ENCODE measurements at regions not wholly inside any gene's neighbourhood (a gene's known extent, or its start where the extent isn't known, plus 50 kb on each side); places are given as distances from the start of the nearest gene placed in this dataset.
"Not testable (repeated sequence)": the region's sequence is repeated elsewhere in the genome, so short reads cannot be mapped to it uniquely, and the experiment has no call there.

- no peak for DNase-seq
Measured at GRCh38 chr6:112591329-112591728, 244.2 kb downstream of the RFPL4B start.

DNA sequence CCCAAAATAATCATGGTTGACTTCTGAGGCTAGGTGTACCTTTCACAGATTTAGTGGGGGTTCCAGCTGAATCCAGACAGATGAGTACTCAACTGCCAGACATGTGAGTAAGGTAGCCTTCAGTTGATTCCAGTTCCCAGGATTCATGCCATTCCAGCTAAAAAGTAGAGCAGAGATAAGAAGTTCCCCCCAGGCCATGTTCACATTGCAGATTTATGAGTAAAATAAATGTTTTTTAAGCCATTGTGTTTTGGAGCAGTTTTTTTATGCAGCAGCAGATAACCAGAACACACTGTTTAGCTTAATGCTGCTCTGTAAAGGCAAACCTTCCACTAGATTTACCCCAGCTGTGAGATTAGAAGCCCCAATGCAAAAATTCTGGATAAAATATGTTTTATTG lies 245.0 kb downstream of the RFPL4B start:
- no peak for DNase-seq

DNA sequence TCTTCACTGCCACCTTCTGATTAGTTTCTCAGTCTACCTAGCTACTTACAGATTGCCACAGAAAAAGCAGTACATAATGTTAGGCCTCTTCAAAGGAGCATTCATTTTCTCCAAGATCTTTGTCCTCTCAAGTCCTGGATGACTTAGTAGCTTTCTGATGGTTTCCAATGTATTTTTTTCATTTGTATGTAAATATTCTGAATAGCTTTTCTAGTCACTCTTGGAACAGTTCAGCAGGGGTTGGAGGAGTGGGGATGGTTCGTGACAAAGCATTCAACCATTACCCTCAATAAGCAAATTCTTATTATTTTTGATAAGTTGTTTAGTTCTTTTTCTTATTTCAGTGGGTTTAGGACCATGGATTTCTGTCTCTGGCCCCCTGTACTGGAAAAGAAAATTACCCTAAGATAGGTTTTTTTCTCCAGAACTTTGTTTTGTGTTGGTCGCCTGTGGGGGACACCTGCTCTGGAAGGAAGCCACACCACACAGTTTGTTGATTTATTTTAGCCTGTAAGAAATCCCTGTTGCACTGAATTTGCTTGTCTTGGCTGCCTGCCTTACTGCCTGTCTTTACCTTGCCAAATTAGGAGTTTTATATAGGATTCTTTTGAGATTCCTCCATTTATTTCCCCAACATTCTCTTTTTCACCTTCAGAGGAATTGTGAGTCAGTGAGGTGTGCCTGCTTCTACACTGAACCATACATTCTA lies 247.9 kb downstream of the RFPL4B start:
- no peak for DNase-seq

GRCh38 chr6:112595841-112596240 lies 248.7 kb downstream of the RFPL4B start:
- DNase-seq: no peak

- no peak for DNase-seq
Measured at GRCh38 chr6:112597176-112597575, 250.0 kb downstream of the RFPL4B start.

DNA sequence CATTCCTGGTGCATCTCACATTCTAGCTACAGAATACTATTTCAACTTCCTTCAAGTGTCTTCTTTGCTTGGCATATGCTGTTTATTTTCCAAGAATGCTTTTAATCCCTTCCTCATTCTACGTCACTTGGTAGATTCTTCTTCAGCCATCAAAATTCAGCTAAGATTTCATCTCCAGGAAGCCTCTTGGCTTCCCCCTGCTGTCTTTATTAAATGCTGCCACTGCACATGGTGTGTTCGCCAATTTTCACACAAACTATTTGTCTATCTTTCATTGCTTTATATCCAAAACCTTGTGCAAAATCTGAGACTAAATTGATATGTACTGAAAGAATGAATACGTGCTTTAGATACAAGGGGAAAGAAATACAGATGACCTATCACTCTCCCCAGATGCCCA lies 253.0 kb downstream of the RFPL4B start:
- no peak for DNase-seq

DNA sequence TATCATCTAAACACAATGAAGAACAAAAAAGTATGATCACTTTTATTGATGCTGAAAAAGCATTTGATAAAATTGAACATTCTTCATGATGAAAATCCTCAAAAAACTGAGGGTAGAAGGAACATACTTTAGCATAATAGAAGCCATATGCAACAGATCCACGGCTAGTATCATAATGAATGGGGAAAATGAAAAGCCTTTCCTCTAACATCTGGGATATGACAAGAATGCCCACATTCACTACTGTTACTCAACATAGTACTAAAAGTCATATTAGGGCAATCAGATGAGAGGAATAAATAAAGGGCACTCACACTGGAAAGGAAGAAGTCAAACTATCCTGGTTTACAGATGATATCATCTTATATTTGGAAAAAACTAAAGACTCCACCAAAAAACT lies 256.6 kb downstream of the RFPL4B start:
- no peak for DNase-seq

DNA sequence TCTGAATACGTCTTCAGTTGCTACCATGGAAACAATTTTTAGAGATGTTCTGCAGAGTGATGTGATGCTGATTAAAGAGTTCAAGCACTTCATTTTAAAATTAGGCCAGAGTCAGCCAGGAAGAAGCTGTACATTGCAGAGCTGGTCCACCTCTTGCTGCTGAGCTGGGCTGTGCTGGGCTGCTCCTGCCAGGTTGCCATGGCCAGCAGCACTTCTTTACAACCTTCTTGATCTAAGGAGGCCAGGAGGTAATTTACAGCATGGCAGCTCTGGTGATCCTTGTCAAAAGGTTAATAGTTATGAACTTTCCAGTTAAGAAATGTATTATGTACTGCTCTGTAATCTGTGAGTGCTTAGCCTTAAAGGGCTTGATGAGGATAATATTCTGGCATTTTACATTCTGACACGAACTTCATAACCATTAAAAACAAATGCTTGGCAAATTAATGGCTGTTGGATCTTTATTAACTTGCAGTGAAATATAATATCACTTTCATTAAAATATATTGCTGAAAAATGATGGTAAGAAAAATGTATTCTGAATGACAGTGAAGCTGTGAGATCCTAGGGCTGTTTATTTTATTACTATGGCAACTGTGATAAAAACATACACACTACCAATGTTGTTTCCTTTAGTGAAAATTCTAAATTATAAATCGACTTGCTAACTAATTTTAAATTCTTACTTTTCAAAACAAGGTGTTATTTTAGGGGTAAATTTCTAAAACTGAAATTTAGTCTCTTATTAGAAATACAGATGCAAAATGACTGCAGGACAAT lies 259.7 kb downstream of the RFPL4B start:
- DNase-seq: no peak

- DNase-seq: not testable (repeated sequence)
Measured at GRCh38 chr6:112608925-112609324, 261.8 kb downstream of the RFPL4B start.

- DNase-seq: no peak
Measured at GRCh38 chr6:112613410-112613809, 266.3 kb downstream of the RFPL4B start.

DNA sequence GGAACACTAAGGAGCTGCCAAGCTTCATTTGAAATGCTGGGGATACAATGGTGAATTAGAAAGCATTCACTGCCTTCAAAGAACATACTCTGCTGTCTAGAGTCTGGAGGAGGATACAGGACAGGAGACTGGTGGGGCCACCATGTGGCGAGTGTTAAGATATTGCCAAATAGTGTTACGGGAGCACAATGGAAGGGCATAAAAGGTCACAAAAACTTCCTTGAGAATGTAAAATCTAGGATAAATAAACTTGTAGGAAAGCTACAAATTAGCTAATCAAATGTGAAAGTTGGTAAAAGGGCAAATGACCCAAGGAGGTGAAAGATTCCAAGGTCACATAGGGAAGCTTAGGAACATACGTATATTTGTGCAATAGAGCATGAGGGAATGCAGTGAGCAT lies 271.7 kb downstream of the RFPL4B start:
- DNase-seq: no peak

GRCh38 chr6:112620812-112621569 lies 273.9 kb downstream of the RFPL4B start:
- no peak for DNase-seq

GRCh38 chr6:112622036-112622435 lies 274.9 kb downstream of the RFPL4B start:
- DNase-seq: no peak

- DNase-seq: no peak
Measured at GRCh38 chr6:112626468-112627082, 279.4 kb downstream of the RFPL4B start.

- no peak for DNase-seq
Measured at GRCh38 chr6:112634376-112634775, 287.2 kb downstream of the RFPL4B start.

- no peak for DNase-seq
Measured at GRCh38 chr6:112636650-112637262, 289.6 kb downstream of the RFPL4B start.

- no peak for DNase-seq
Measured at GRCh38 chr6:112639391-112639831, 292.3 kb downstream of the RFPL4B start.

GRCh38 chr6:112640891-112641290 lies 293.8 kb downstream of the RFPL4B start:
- DNase-seq: no peak

DNA sequence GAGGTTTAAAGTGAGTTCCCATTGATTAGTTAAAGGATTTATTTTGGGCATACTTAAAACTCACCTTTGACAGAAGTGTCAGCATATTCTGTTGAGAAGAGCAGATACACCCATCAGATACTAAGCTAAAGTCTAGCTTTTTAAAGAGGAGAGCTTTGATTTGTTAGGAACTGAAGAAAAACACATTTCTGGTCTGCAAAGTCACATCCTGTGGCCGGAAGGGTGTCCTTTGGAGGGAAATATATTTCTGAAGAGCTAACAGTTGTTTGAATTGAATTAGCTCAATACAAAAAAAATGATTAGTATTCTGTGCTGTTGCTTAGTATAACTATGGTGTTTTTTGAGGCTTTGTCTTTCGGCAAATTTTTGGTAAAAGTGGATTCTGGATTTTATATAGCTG lies 302.7 kb downstream of the RFPL4B start:
- no peak for DNase-seq

- no peak for DNase-seq
Measured at GRCh38 chr6:112651239-112651638, 304.1 kb downstream of the RFPL4B start.

GRCh38 chr6:112659912-112660311 lies 312.8 kb downstream of the RFPL4B start:
- no peak for DNase-seq

DNA sequence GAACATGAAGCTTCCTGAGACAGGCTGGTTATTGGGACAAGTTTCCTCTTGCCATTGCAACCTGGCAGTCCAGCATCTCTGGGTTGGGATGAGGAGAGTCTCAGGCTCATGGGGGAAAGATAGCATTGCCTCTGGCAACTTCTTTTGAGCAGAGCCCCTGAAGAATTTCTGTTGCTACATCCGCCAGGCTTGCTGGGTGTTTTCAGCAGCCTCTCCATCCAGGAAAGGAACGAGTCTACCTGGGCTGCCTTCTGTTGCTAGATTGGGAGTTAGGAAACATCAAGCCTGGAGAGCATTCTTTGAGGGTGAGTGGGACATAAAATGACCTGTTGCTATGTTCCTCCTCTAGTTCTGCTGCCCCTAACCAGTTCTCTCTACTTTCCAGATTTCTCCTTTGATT lies 313.5 kb downstream of the RFPL4B start:
- DNase-seq: no peak

GRCh38 chr6:112663698-112664097 lies 316.6 kb downstream of the RFPL4B start:
- DNase-seq: no peak

Data from DMS 273 treated with DMSO at 0.1 percent for 48 hours (cell line).